ENCODE measurements at regions not wholly inside any gene's neighbourhood (a gene's known extent, or its start where the extent isn't known, plus 50 kb on each side); places are given as distances from the start of the nearest gene placed in this dataset.
"Not testable (repeated sequence)": the region's sequence is repeated elsewhere in the genome, so short reads cannot be mapped to it uniquely, and the experiment has no call there.

DNA sequence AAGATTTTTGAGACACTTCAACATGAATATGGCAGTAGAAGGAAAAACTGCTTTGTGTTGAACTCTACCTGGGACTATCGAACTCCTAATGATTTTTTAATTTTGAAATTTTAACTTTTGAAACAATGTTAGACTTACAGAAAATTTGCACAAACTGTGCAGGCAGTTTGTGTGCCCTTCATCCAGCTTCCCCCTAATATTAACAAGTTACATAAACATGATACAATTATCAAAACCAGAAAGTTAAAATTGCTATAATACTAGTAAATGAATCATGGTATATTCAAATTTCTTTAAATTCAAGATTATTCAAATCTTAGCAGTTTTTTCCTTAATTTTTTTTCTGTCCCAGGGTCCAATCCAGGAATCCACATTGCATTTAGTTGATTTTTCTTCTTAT, 278.9 kb downstream of the ADGRL2 start:
- TF ChIP-seq POLR2AphosphoS5 (IDR thresholded peaks at IDR 0.05; ENCODE audit: borderline replicate concordance, low read depth, low read length) = no peak
- TF ChIP-seq EZH2 (IDR thresholded peaks at IDR 0.05) = no peak
- Histone ChIP-seq H3K36me3 (ENCODE audit: insufficient read depth, low read length) (no peaks in the 10 kb centered on the region), H3K9me3 (ENCODE audit: low read depth, low read length) (no peaks in the 10 kb centered on the region), H3K9ac (ENCODE audit: insufficient read length) (no peak overlapping the region), H3K27ac (no peak overlapping the region), H3K4me3 (no peak overlapping the region)
- no peak for DNase-seq (ENCODE audit: low read depth, low spot score)

DNA sequence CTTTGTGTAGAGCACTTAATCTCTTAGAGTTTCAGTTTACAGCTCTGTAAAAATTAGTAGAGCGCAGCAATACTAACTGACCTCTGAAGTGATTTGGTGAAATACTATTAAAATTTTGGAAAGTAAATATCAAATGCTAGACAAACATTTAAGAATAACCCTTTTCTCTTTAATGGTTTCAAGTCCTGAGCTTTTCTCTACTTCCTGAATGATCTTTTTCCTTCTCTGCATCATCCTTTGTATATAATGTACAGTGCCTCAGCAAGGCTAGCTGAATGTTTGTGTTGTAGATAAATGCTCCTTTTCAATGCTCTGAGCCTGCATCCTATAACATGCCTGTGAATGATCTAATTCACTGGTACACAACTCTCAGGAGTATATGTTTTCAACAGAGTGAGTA, 272.9 kb downstream of the ADGRL2 start:
- Histone ChIP-seq H3K9ac (ENCODE audit: insufficient read length) (no peak overlapping the region), H3K27ac (no peak overlapping the region), H3K36me3 (ENCODE audit: insufficient read depth, low read length) (no peaks in the 10 kb centered on the region), H3K9me3 (ENCODE audit: low read depth, low read length) (no peaks in the 10 kb centered on the region), H3K4me3 (no peak overlapping the region)
- DNase-seq (ENCODE audit: low read depth, low spot score) = no peak
- no peak for TF ChIP-seq EZH2 (IDR thresholded peaks at IDR 0.05)
- no peak for TF ChIP-seq FOXP2 (optimal IDR thresholded peaks at IDR 0.05; ENCODE audit: control extremely low read depth, extremely low read length, insufficient read depth)
- TF ChIP-seq POLR2AphosphoS5 (IDR thresholded peaks at IDR 0.05; ENCODE audit: borderline replicate concordance, low read depth, low read length) = no peak

DNA sequence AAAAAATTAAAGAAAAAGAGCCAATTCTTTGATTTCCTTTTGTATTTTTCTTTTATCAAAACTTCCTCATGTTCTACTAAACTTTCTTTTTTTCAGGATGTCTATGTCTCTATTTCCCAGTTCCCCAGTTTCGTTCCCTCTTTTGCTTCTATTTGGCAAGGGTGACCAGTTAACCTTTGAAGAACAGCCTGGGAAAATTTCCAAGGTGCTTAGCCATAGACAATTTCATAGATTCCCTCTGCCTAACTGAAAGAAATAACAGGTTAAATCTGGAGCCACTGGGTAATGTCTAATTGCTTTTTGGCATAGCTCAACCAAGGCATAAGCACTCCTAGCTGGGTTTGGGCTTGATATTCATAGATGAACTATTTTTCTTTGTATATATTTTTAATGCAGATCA, 272.3 kb downstream of the ADGRL2 start:
- Histone ChIP-seq H3K9ac (ENCODE audit: insufficient read length) (no peak overlapping the region), H3K27ac (no peak overlapping the region), H3K36me3 (ENCODE audit: insufficient read depth, low read length) (no peaks in the 10 kb centered on the region), H3K9me3 (ENCODE audit: low read depth, low read length) (no peaks in the 10 kb centered on the region), H3K4me3 (no peak overlapping the region)
- no peak for DNase-seq (ENCODE audit: low read depth, low spot score)
- TF ChIP-seq FOXP2 (optimal IDR thresholded peaks at IDR 0.05; ENCODE audit: control extremely low read depth, extremely low read length, insufficient read depth) = no peak
- TF ChIP-seq EZH2 (IDR thresholded peaks at IDR 0.05) = no peak
- no peak for TF ChIP-seq POLR2AphosphoS5 (IDR thresholded peaks at IDR 0.05; ENCODE audit: borderline replicate concordance, low read depth, low read length)

DNA sequence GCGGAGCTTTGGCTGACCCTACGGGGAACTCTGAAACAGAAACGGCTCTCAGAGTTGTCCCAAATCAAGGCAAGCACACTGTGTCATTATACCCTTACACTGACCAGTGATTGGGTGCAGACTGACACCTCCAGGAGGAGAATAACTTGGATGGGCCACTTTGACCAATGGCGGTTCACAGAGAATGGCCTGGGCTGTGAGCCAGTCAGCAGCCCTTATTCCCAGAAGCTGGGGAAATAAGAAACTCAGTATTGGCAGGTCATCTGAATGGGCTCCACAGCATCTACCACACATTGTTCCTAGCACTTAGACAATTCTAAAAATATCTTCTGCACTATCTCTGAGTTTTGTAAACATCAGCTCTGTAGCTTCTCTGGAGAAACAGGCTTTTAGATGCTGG, 265.2 kb downstream of the ADGRL2 start:
- no peak for TF ChIP-seq EZH2 (IDR thresholded peaks at IDR 0.05)
- no peak for TF ChIP-seq FOXP2 (optimal IDR thresholded peaks at IDR 0.05; ENCODE audit: control extremely low read depth, extremely low read length, insufficient read depth)
- TF ChIP-seq POLR2AphosphoS5 (IDR thresholded peaks at IDR 0.05; ENCODE audit: borderline replicate concordance, low read depth, low read length) = no peak

DNA sequence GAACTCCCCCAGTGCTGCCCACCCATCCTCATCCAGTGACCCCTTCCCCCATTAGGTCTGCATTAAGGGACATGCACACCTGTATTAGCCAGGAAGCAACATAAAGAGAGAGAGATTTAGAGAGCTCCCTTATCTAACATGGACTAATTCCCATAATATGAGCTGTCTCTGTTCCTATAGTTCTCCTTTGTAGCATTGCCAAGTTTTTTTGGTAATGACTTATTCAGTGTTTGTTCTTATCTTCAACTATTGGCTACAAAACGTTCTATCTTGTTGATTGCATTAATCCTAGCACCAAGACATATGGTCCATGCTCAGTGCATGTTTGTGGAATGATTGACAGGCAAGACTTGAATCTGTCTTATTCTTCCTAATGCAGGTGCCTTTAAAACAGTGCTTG, 264.0 kb downstream of the ADGRL2 start:
- H3K9ac ChIP-seq (ENCODE audit: insufficient read length) = no peak overlapping the region
- TF ChIP-seq FOXP2 (optimal IDR thresholded peaks at IDR 0.05; ENCODE audit: control extremely low read depth, extremely low read length, insufficient read depth) = no peak
- TF ChIP-seq POLR2AphosphoS5 (IDR thresholded peaks at IDR 0.05; ENCODE audit: borderline replicate concordance, low read depth, low read length) = no peak
- TF ChIP-seq EZH2 (IDR thresholded peaks at IDR 0.05) = no peak
- H3K4me3 ChIP-seq = no peak overlapping the region
- no peaks in the 10 kb centered on the region for H3K36me3 ChIP-seq (ENCODE audit: insufficient read depth, low read length)
- no peak for DNase-seq (ENCODE audit: low read depth, low spot score)
- H3K27ac ChIP-seq = no peak overlapping the region
- no peaks in the 10 kb centered on the region for H3K9me3 ChIP-seq (ENCODE audit: low read depth, low read length)

More for the DNA sequence above, 265.2 kb downstream of the ADGRL2 start:
- H3K36me3 ChIP-seq (ENCODE audit: insufficient read depth, low read length) = no peaks in the 10 kb centered on the region
- DNase-seq (ENCODE audit: low read depth, low spot score) = no peak
- no peak overlapping the region for H3K4me3 ChIP-seq
- H3K27ac ChIP-seq = no peak overlapping the region
- no peaks in the 10 kb centered on the region for H3K9me3 ChIP-seq (ENCODE audit: low read depth, low read length)
- no peak overlapping the region for H3K9ac ChIP-seq (ENCODE audit: insufficient read length)

DNA sequence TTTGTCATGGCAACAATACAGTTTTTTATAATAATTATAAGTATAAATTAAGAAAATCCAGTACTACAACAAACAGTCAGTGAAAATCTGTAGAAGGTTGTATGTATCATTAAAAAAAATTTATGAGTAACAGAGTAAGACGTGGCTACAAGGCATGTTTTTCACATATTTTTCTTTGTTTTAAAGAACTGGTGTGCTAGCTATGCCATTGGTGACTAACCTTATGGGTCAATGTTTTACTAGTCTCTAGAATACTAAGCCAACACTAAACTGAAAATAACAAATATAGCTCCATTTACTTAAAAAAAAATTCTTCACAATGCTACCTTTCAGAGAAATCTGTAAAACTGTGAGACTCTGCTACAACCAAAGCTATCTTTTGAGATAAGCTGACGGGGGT, 261.5 kb downstream of the ADGRL2 start:
- Histone ChIP-seq H3K4me3 (no peak overlapping the region), H3K9ac (ENCODE audit: insufficient read length) (no peak overlapping the region), H3K9me3 (ENCODE audit: low read depth, low read length) (no peaks in the 10 kb centered on the region), H3K36me3 (ENCODE audit: insufficient read depth, low read length) (no peaks in the 10 kb centered on the region), H3K27ac (no peak overlapping the region)
- DNase-seq (ENCODE audit: low read depth, low spot score) = no peak
- TF ChIP-seq POLR2AphosphoS5 (IDR thresholded peaks at IDR 0.05; ENCODE audit: borderline replicate concordance, low read depth, low read length) = no peak
- no peak for TF ChIP-seq FOXP2 (optimal IDR thresholded peaks at IDR 0.05; ENCODE audit: control extremely low read depth, extremely low read length, insufficient read depth)

DNA sequence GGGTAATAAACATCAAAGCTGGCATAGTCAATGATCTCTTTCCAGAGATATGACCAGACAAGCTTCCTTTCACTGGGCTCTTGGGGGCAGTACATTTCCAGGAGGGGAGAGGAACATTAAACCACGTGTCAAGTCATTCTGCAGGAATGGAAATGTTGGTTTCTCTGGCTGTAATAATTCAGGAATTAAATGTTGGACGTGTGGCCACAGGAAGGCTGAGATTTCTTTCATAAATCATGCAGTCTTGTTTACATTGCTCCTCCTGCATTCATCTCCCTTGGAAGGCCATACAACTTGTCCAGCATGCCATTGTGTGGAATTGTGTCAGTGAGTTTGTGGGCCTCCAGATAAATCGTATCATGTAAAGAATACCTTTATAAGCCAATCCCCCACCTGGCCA, 259.2 kb downstream of the ADGRL2 start:
- Histone ChIP-seq H3K9ac (ENCODE audit: insufficient read length) (no peak overlapping the region), H3K4me3 (no peak overlapping the region), H3K36me3 (ENCODE audit: insufficient read depth, low read length) (no peaks in the 10 kb centered on the region), H3K9me3 (ENCODE audit: low read depth, low read length) (no peaks in the 10 kb centered on the region), H3K27ac (no peak overlapping the region)
- no peak for DNase-seq (ENCODE audit: low read depth, low spot score)
- no peak for TF ChIP-seq POLR2AphosphoS5 (IDR thresholded peaks at IDR 0.05; ENCODE audit: borderline replicate concordance, low read depth, low read length)
- TF ChIP-seq EZH2 (IDR thresholded peaks at IDR 0.05) = no peak
- no peak for TF ChIP-seq FOXP2 (optimal IDR thresholded peaks at IDR 0.05; ENCODE audit: control extremely low read depth, extremely low read length, insufficient read depth)

DNA sequence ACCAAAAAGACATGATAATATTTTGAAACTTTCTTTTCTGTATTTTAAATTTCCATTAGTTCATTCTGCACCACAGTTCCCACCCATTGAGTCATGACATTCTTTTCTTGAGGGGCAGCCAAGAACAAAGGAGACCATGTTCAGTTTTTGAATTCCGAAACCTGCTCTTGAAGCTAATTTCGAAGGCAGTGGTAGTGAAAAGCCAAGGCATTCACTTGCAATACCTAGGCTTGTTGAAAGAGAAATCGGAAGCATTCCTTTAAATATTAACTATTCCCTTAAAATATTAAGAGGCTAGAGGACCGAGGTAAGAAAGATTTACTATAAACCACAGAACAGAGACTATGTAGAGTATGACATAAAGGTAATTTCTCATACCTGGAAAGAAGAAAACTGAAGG, 256.3 kb downstream of the ADGRL2 start:
- H3K9me3 ChIP-seq (ENCODE audit: low read depth, low read length) = no peaks in the 10 kb centered on the region
- TF ChIP-seq POLR2AphosphoS5 (IDR thresholded peaks at IDR 0.05; ENCODE audit: borderline replicate concordance, low read depth, low read length) (no peak), FOXP2 (optimal IDR thresholded peaks at IDR 0.05; ENCODE audit: control extremely low read depth, extremely low read length, insufficient read depth) (no peak), EZH2 (IDR thresholded peaks at IDR 0.05) (no peak)
- H3K27ac ChIP-seq = no peak overlapping the region
- no peak overlapping the region for H3K9ac ChIP-seq (ENCODE audit: insufficient read length)
- H3K36me3 ChIP-seq (ENCODE audit: insufficient read depth, low read length) = no peaks in the 10 kb centered on the region
- DNase-seq (ENCODE audit: low read depth, low spot score) = no peak
- H3K4me3 ChIP-seq = no peak overlapping the region

DNA sequence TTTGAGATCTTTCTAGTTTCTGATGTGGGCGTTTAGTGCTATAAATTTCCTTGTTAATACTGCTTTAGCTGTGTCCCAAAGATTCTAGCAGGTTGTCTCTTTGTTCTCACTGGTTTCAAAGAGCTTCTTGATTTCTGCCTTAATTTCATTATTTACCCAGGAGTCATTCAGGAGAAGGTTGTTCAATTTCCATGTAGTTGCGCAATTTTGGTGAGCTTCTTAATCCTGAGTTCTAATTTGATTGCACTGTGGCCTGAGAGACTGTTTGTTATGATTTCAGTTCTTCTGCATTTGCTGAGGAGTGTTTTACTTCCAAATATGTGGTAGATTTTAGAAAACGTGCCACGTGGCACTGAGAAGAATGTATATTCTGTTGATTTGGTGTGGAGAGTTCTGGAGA, 254.6 kb downstream of the ADGRL2 start:
- not testable (repeated sequence) for H3K9ac ChIP-seq (ENCODE audit: insufficient read length); H3K4me3 ChIP-seq

More for the DNA sequence above, 254.6 kb downstream of the ADGRL2 start:
- not testable (repeated sequence) for DNase-seq (ENCODE audit: low read depth, low spot score); H3K36me3 ChIP-seq (ENCODE audit: insufficient read depth, low read length); H3K9me3 ChIP-seq (ENCODE audit: low read depth, low read length); H3K27ac ChIP-seq

Data from SK-N-MC (cell line).